Ascending aorta (tissue), 2 donors: ENCODE measurements at regions not wholly inside any gene's neighbourhood (a gene's known extent, or its start where the extent isn't known, plus 50 kb on each side); places are given as distances from the start of the nearest gene placed in this dataset.

Source experiments
- DNase-seq, 2 donors: peaks; one replicate each; pipeline ENCODE4 v3.0.0-alpha.2; 2019; ENCODE audit warnings: low spot score in 2 of 2
- H3K27ac ChIP-seq, 2 donors: fragments of 200-600 bp; sonication (generic); one replicate each; pipeline ENCODE4 v1.5.1; 2016 to 2017; ENCODE audit warnings: mild to moderate bottlenecking in 1 of 2
- H3K27me3 ChIP-seq: fragments of 200-600 bp; sonication (generic); one replicate; pipeline ENCODE4 v1.5.1; 2017
- H3K36me3 ChIP-seq, 2 donors: fragments of 200-600 bp; sonication (generic); one replicate each; pipeline ENCODE4 v1.5.1; 2016
- H3K4me1 ChIP-seq, 2 donors: fragments of 200-600 bp; sonication (generic); one replicate each; pipeline ENCODE4 v1.5.1; 2016 to 2017; ENCODE audit warnings: mild to moderate bottlenecking in 1 of 2
- H3K4me3 ChIP-seq, 2 donors: fragments of 200-600 bp; sonication (generic); one replicate each; pipeline ENCODE4 v1.5.1; 2016 to 2017; ENCODE audit warnings: mild to moderate bottlenecking in 1 of 2
- H3K9me3 ChIP-seq, 2 donors: fragments of 200-600 bp; sonication (generic); one replicate each; pipeline ENCODE4 v1.5.1; 2016
- CTCF ChIP-seq, 3 experiments: fragments of 200-600 bp in 2 of 3; fragments of 450-650 bp in 1 of 3; sonication (generic) in 2 of 3; IDR thresholded peaks; one replicate each; pipeline ENCODE4 v1.5.1; 2016 to 2019; ENCODE audit warnings: antibody characterized with exemption in 3 of 3, mild to moderate bottlenecking in 1 of 3, moderate library complexity in 1 of 3
- intact Hi-C: fragments of 100-400 bp; cut with DNase I; formaldehyde crosslinking; loops from one replicate; pipeline ENCODE4 v1.15.1; 2023

DNA sequence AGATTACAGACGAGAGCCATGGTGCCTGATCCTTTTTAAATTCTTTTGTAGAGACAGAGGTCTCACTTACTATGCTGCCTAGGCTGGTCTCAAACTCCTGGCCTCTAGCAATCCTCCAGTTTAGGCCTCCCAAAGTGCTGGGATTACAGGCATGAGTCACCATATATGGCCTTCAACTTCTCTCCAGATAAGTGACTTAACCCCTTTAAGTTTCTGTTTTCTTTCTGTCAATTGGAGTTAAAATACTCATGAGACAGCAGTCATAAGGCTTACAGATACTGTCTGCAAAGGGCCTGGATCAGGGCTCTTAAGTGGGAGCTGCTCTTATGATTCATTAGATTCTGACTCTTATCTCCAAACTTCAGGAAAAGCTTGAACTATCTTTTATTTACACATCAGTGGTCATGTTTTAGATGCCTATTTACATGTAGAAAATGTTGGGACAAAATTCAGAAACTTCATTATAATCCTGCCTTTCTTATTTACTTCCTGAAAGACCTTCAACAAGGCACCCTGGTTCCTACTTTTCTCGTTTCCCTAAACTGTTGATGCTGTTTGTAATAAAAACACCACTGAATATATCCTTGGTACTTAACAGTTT, 271.5 kb upstream of the TBX3 start:
- Histone ChIP-seq H3K4me1 (no peaks in the 10 kb centered on the region), H3K9me3 (no peaks in the 10 kb centered on the region), H3K27me3 (no peaks in the 10 kb centered on the region), H3K4me3 (no peak overlapping the region), H3K27ac (no peak overlapping the region), H3K36me3 (no peaks in the 10 kb centered on the region)
- intact Hi-C loops = no loop called here
- no peak for DNase-seq
- no peak for TF ChIP-seq CTCF (IDR thresholded peaks at IDR 0.05)

GRCh38 chr12:114954511-114955055, 270.6 kb upstream of the TBX3 start:
- H3K9me3 ChIP-seq = no peaks in the 10 kb centered on the region
- no peak for DNase-seq
- H3K4me3 ChIP-seq = no peak overlapping the region
- H3K36me3 ChIP-seq = no peaks in the 10 kb centered on the region
- H3K27ac ChIP-seq = no peak overlapping the region
- no peaks in the 10 kb centered on the region for H3K4me1 ChIP-seq
- intact Hi-C loops = no loop called here
- H3K27me3 ChIP-seq = no peaks in the 10 kb centered on the region
- TF ChIP-seq CTCF (IDR thresholded peaks at IDR 0.05) = no peak

GRCh38 chr12:114952573-114953271, 268.7 kb upstream of the TBX3 start:
- DNase-seq = no peak
- intact Hi-C loops = no loop called here

DNA sequence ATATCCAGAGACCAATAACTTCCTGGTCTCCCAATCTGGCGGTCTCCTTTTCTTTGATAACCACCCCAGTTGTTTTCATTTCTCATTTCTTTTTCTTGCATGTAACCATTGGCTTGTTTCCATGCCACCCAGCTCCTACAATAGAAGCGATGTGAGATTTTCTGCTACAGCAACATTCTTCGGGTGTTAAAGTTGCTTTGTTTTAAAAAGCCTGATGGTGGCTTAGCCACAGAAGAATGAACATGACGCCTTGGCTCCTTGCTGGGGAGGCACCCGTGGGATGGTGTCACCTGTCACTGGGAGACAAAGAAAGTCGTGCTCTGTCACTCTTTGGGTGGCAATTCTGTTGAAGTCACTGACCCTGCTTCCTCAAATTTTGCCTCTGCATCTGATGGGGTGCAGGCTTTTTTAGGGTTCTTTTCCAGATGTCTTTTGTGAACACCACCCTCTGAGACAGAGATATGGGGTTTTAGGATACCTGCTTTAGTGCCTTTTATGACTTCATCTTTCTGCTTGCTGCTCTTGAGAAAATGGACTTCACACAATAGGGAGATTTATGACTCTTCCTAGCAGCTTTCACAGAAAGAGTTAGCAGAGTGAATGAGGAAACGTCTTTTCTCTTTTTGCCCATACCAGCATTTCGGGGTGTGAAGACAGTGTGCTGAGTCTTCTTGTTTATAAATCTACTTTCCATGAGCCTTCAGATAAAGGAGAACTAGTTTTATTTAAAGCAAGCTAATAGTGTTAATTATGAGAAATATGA, 265.3 kb upstream of the TBX3 start:
- Histone ChIP-seq H3K27ac (no peak overlapping the region), H3K27me3 (no peaks in the 10 kb centered on the region), H3K4me1 (no peaks in the 10 kb centered on the region), H3K36me3 (no peaks in the 10 kb centered on the region), H3K9me3 (no peaks in the 10 kb centered on the region), H3K4me3 (no peak overlapping the region)
- no peak for DNase-seq
- TF ChIP-seq CTCF (IDR thresholded peaks at IDR 0.05) = no peak
- intact Hi-C loops = no loop called here

More at GRCh38 chr12:114952573-114953271, 268.7 kb upstream of the TBX3 start:
- Histone ChIP-seq H3K9me3 (no peaks in the 10 kb centered on the region), H3K27me3 (no peaks in the 10 kb centered on the region), H3K36me3 (no peaks in the 10 kb centered on the region), H3K4me1 (no peaks in the 10 kb centered on the region), H3K27ac (no peak overlapping the region), H3K4me3 (no peak overlapping the region)
- TF ChIP-seq CTCF (IDR thresholded peaks at IDR 0.05) = no peak

GRCh38 chr12:114945351-114945750, 261.4 kb upstream of the TBX3 start:
- no peaks in the 10 kb centered on the region for H3K4me1 ChIP-seq
- H3K27me3 ChIP-seq = no peaks in the 10 kb centered on the region
- intact Hi-C loops = no loop called here
- no peak overlapping the region for H3K4me3 ChIP-seq
- no peak for DNase-seq
- TF ChIP-seq CTCF (IDR thresholded peaks at IDR 0.05) = no peak
- no peaks in the 10 kb centered on the region for H3K9me3 ChIP-seq
- H3K27ac ChIP-seq = no peak overlapping the region
- H3K36me3 ChIP-seq = no peaks in the 10 kb centered on the region
